IMR-90 (cell line): ENCODE measurements at regions not wholly inside any gene's neighbourhood (a gene's known extent, or its start where the extent isn't known, plus 50 kb on each side); places are given as distances from the start of the nearest gene placed in this dataset.

Source experiments
- ATAC-seq: fragments of 200-7000 bp; cut with Tn5 transposase; 2 replicates; pipeline ENCODE4 v1.9.1; 2020; ENCODE audit warnings: low read depth, mild to moderate bottlenecking, moderate library complexity
- BruUV-seq: library from RNA; stranded (reverse); fragments of 400-500 nt; replicated peaks from 2 replicates; lab custom pipeline; 2021; lab: Mats Ljungman, UMichigan
- CTCF ChIA-PET: fragments of 300-600 bp; formaldehyde crosslinking; extraction: SDS; loops from one replicate; lab custom pipeline; 2021; ENCODE audit warnings: antibody characterized with exemption; lab: Yijun Ruan, JAX
- POLR2A ChIA-PET: fragments of 300-600 bp; sonication (Branson Sonifier 250); formaldehyde crosslinking; loops from one replicate; lab custom pipeline; 2022; ENCODE audit warnings: antibody characterized with exemption; ENCODE audit not compliant: unreplicated experiment; lab: Charles Lee
- DNase-seq: peaks from one replicate; pipeline ENCODE4 v3.0.0; 2013
- H2AFZ ChIP-seq: replicated peaks from 2 replicates; pipeline ENCODE3; 2013; ENCODE audit warnings: low read length, mild to moderate bottlenecking; ENCODE audit not compliant: poor library complexity
- H2AK5ac ChIP-seq: 2 replicates; pipeline ENCODE4 v1.6.1; 2013; ENCODE audit warnings: low read depth, low read length, inconsistent platforms
- H2AK9ac ChIP-seq: replicated peaks from 2 replicates; pipeline ENCODE3; 2013; ENCODE audit warnings: mild to moderate bottlenecking, low read depth, low read length, moderate library complexity; ENCODE audit not compliant: poor library complexity
- H2BK120ac ChIP-seq: 2 replicates; pipeline ENCODE4 v1.6.1; 2013; ENCODE audit warnings: low read depth, low read length, inconsistent platforms
- H2BK15ac ChIP-seq: 3 replicates; pipeline ENCODE4 v1.6.1; 2013; ENCODE audit warnings: low read depth, low read length, inconsistent platforms
- H2BK20ac ChIP-seq: 2 replicates; pipeline ENCODE4 v1.6.1; 2013; ENCODE audit warnings: low read depth, mild to moderate bottlenecking, inconsistent platforms, low read length, moderate library complexity
- H2BK5ac ChIP-seq: 2 replicates; pipeline ENCODE4 v1.6.1; 2013; ENCODE audit warnings: mild to moderate bottlenecking, low read depth, low read length, inconsistent platforms; ENCODE audit not compliant: poor library complexity, severe bottlenecking
- H3K14ac ChIP-seq: replicated peaks from 2 replicates; pipeline ENCODE4 v1.6.1; 2013; ENCODE audit warnings: low read depth, low read length, inconsistent platforms
- H3K18ac ChIP-seq: 2 replicates; pipeline ENCODE4 v1.6.1; 2013; ENCODE audit warnings: low read depth, low read length, control low read depth
- H3K23ac ChIP-seq: 2 replicates; pipeline ENCODE4 v1.6.1; 2013; ENCODE audit warnings: low read depth, low read length, inconsistent platforms
- H3K27ac ChIP-seq: 2 replicates; pipeline ENCODE4 v1.5.1; 2013; ENCODE audit warnings: mild to moderate bottlenecking, control low read depth, low read length; ENCODE audit not compliant: insufficient read depth
- H3K27me3 ChIP-seq: 2 replicates; pipeline ENCODE4 v1.6.1; 2013; ENCODE audit warnings: low read length; ENCODE audit not compliant: control insufficient read depth, insufficient read depth
- H3K36me3 ChIP-seq: 2 replicates; pipeline ENCODE4 v1.6.1; 2013; ENCODE audit warnings: low read length, mixed read lengths; ENCODE audit not compliant: control insufficient read depth, insufficient read depth
- H3K4ac ChIP-seq: 2 replicates; pipeline ENCODE4 v1.6.1; 2013; ENCODE audit warnings: low read depth, low read length, inconsistent platforms
- H3K4me1 ChIP-seq: 2 replicates; pipeline ENCODE4 v1.6.1; 2013; ENCODE audit warnings: low read length, mixed read lengths; ENCODE audit not compliant: control insufficient read depth, insufficient read depth
- H3K4me2 ChIP-seq: 2 replicates; pipeline ENCODE4 v1.6.1; 2013; ENCODE audit warnings: low read depth, mild to moderate bottlenecking, control low read depth, low read length, moderate library complexity
- H3K4me3 ChIP-seq: 2 replicates; pipeline ENCODE4 v1.5.1; 2013; ENCODE audit warnings: low read depth, mild to moderate bottlenecking, control low read depth, low read length, moderate library complexity; ENCODE audit not compliant: insufficient read depth
- H3K56ac ChIP-seq: 2 replicates; pipeline ENCODE4 v1.6.1; 2013; ENCODE audit warnings: low read length, inconsistent platforms; ENCODE audit not compliant: insufficient read depth; ENCODE audit errors: extremely low read depth
- H3K79me1 ChIP-seq, 2 experiments: 2 replicates each; pipeline ENCODE4 v1.6.1; 2013; ENCODE audit warnings: low read length in 2 of 2, inconsistent platforms in 1 of 2, low read depth in 1 of 2
- H3K9ac ChIP-seq: 2 replicates; pipeline ENCODE4 v1.6.1; 2013; ENCODE audit warnings: low read depth, low read length, control low read depth
- H3K9me1 ChIP-seq: 2 replicates; pipeline ENCODE4 v1.6.1; 2013; ENCODE audit warnings: low read length, inconsistent platforms; ENCODE audit not compliant: insufficient read depth
- H3K9me3 ChIP-seq: 2 replicates; pipeline ENCODE4 v1.6.1; 2013; ENCODE audit warnings: low read length; ENCODE audit not compliant: control insufficient read depth, insufficient read depth
- H4K20me1 ChIP-seq: 2 replicates; pipeline ENCODE4 v1.6.1; 2013; ENCODE audit warnings: low read length, inconsistent platforms; ENCODE audit not compliant: insufficient read depth
- H4K5ac ChIP-seq: 2 replicates; pipeline ENCODE4 v1.6.1; 2013; ENCODE audit warnings: mild to moderate bottlenecking, low read depth, low read length, control low read depth
- H4K8ac ChIP-seq, 2 experiments: 2 replicates each; pipeline ENCODE4 v1.6.1; 2013; ENCODE audit warnings: low read depth in 2 of 2, low read length in 2 of 2, control low read depth in 1 of 2, inconsistent platforms in 1 of 2
- H4K91ac ChIP-seq: 2 replicates; pipeline ENCODE4 v1.6.1; 2013; ENCODE audit warnings: low read depth, low read length, inconsistent platforms; ENCODE audit not compliant: insufficient read depth
- CHD1 ChIP-seq: IDR thresholded peaks from 2 replicates; pipeline ENCODE4 v1.6.1; 2012; ENCODE audit warnings: low read depth, low read length, improper control_type of control experiment
- MAZ ChIP-seq: IDR thresholded peaks from 2 replicates; pipeline ENCODE4 v1.6.1; 2012; ENCODE audit warnings: low read depth, mild to moderate bottlenecking, low read length, improper control_type of control experiment, moderate library complexity, borderline replicate concordance
- SMC3 ChIP-seq: fragments of 150-350 bp; IDR thresholded peaks from 2 replicates; pipeline ENCODE4 v1.6.1; 2016; ENCODE audit warnings: low read depth, mild to moderate bottlenecking, antibody characterized with exemption, low read length, moderate library complexity
- dilution Hi-C: fragments of 300-500 bp; cut with HindIII; formaldehyde crosslinking; loops from one replicate; pipeline ENCODE4 v1.14.3; 2018; ENCODE audit warnings: low sequenced_read_pairs; ENCODE audit not compliant: unreplicated experiment
- in situ Hi-C: fragments of 300-500 bp; cut with MboI; formaldehyde crosslinking; loops from 3 replicates; pipeline ENCODE4 v1.14.3; 2019; ENCODE audit warnings: low sequenced_read_pairs, inconsistent platforms, mixed read lengths
- intact Hi-C: fragments of 100-400 bp; cut with micrococcal nuclease; formaldehyde crosslinking; loops from 2 replicates; pipeline ENCODE4 v1.10.0; 2022
- TF ChIP-seq, protein P1 (sequence below): fragments of 150-350 bp; IDR thresholded peaks from 2 replicates; pipeline ENCODE4 v1.6.1; 2017; ENCODE audit warnings: mild to moderate bottlenecking, antibody characterized with exemption, low read length, low read depth

DNA sequence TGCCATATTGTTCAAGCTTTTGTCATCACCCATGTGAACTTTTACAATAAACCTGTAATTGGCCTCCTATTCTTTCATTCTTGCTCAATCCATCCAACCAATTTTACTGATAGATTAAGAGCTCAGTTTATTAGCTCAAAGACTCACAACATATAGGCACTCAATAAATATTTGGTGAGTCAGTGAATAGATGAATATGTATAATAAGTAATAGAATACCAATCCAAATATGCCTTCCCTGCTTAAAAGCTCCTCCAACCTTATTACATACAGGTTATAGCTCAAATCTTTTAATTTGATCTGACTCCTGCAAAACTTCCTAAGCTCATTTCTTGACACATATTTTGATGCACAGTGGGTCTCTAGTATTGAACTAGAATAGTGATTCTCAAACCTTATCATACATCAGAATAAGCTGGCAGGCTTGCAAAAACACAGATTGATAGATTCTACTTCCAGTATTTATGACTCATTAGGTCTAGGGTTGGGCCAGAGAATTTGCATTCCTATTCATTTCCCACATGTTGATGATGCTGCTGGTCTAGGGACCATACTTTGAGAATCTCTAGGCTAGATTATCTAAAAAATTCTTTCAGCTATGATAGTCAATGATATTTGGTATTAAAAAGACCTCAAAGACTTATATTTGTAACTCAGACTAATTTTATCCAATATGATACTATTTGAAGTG, 114.4 kb downstream of the PCTP start:
- Histone ChIP-seq H4K8ac (no peak overlapping the region), H3K4me3 (no peak overlapping the region), H4K91ac (no peak overlapping the region), H2AFZ (no peak overlapping the region), H3K9ac (no peak overlapping the region), H3K4me2 (no peak overlapping the region), H3K27ac (no peak overlapping the region), H3K18ac (no peak overlapping the region), H2BK20ac (no peak overlapping the region), H3K9me3 (no peaks in the 10 kb centered on the region), H3K56ac (no peak overlapping the region), H4K20me1 (no peaks in the 10 kb centered on the region), H3K79me1 (no peaks in the 10 kb centered on the region), H2BK15ac (no peak overlapping the region), H2AK9ac (no peak overlapping the region), H4K5ac (no peak overlapping the region), H3K9me1 (no peaks in the 10 kb centered on the region), H3K27me3 (no peaks in the 10 kb centered on the region), H3K4ac (no peak overlapping the region), H3K14ac (no peak overlapping the region), H3K4me1 (no peaks in the 10 kb centered on the region), H2AK5ac (no peak overlapping the region), H3K23ac (no peak overlapping the region), H3K36me3 (no peaks in the 10 kb centered on the region), H2BK5ac (no peak overlapping the region), H2BK120ac (no peak overlapping the region)
- ChIA-PET CTCF (no interaction called here), POLR2A (interaction anchor here (0.6 kb wide), 1 partner anchor 12 kb away, joined by 3 read pairs; no protein-coding TSS in a partner anchor)
- intact Hi-C loops, result no loop called here
- ATAC-seq (no peak), DNase-seq (no peak)
- dilution Hi-C loops, result no loop called here
- in situ Hi-C loops, result no loop called here
- no TSS peak for BruUV-seq
- TF ChIP-seq CHD1 (no peak), MAZ (no peak), SMC3 (no peak)
- TF ChIP-seq, protein P1, sequence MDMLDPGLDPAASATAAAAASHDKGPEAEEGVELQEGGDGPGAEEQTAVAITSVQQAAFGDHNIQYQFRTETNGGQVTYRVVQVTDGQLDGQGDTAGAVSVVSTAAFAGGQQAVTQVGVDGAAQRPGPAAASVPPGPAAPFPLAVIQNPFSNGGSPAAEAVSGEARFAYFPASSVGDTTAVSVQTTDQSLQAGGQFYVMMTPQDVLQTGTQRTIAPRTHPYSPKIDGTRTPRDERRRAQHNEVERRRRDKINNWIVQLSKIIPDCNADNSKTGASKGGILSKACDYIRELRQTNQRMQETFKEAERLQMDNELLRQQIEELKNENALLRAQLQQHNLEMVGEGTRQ, result no peak
